ENCODE measurements at regions not wholly inside any gene's neighbourhood (a gene's known extent, or its start where the extent isn't known, plus 50 kb on each side); places are given as distances from the start of the nearest gene placed in this dataset.

DNA sequence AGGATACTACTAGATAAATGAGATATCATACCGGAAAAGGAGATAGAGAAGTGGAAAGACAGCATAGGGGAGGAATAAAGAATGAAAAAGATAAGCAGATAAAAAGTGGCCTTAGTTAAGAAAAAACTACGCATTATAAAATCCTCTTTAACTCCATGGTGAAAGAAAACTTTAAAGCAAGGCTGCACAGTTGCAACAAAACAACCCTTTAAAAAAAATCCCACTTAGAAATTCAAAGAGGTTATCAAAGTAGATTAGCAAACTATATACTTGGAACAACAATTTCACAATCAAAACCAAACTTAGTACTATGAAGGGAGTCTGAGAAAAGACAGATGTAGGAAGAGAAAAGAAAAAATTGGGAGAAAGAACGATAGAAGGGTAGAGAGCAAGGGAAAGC, 133.4 kb upstream of the OSR1 start:
- TF ChIP-seq POLR2AphosphoS5 (IDR thresholded peaks at IDR 0.05; ENCODE audit: low read depth, low read length), result no peak
- TF ChIP-seq, protein P1, sequence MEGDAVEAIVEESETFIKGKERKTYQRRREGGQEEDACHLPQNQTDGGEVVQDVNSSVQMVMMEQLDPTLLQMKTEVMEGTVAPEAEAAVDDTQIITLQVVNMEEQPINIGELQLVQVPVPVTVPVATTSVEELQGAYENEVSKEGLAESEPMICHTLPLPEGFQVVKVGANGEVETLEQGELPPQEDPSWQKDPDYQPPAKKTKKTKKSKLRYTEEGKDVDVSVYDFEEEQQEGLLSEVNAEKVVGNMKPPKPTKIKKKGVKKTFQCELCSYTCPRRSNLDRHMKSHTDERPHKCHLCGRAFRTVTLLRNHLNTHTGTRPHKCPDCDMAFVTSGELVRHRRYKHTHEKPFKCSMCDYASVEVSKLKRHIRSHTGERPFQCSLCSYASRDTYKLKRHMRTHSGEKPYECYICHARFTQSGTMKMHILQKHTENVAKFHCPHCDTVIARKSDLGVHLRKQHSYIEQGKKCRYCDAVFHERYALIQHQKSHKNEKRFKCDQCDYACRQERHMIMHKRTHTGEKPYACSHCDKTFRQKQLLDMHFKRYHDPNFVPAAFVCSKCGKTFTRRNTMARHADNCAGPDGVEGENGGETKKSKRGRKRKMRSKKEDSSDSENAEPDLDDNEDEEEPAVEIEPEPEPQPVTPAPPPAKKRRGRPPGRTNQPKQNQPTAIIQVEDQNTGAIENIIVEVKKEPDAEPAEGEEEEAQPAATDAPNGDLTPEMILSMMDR (IDR thresholded peaks at IDR 0.05), result no peak
- TF ChIP-seq, protein P2, sequence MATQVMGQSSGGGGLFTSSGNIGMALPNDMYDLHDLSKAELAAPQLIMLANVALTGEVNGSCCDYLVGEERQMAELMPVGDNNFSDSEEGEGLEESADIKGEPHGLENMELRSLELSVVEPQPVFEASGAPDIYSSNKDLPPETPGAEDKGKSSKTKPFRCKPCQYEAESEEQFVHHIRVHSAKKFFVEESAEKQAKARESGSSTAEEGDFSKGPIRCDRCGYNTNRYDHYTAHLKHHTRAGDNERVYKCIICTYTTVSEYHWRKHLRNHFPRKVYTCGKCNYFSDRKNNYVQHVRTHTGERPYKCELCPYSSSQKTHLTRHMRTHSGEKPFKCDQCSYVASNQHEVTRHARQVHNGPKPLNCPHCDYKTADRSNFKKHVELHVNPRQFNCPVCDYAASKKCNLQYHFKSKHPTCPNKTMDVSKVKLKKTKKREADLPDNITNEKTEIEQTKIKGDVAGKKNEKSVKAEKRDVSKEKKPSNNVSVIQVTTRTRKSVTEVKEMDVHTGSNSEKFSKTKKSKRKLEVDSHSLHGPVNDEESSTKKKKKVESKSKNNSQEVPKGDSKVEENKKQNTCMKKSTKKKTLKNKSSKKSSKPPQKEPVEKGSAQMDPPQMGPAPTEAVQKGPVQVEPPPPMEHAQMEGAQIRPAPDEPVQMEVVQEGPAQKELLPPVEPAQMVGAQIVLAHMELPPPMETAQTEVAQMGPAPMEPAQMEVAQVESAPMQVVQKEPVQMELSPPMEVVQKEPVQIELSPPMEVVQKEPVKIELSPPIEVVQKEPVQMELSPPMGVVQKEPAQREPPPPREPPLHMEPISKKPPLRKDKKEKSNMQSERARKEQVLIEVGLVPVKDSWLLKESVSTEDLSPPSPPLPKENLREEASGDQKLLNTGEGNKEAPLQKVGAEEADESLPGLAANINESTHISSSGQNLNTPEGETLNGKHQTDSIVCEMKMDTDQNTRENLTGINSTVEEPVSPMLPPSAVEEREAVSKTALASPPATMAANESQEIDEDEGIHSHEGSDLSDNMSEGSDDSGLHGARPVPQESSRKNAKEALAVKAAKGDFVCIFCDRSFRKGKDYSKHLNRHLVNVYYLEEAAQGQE (IDR thresholded peaks at IDR 0.05; ENCODE audit: insufficient read depth in 1 of 2, low read depth in 2 of 2, low read length in 1 of 2), result no peak
- TF ChIP-seq SIN3A (IDR thresholded peaks at IDR 0.05; ENCODE audit: borderline replicate concordance, insufficient read depth, low read depth, low read length), result no peak
